Esophagus muscularis mucosa (tissue), 4 donors: ENCODE measurements at regions not wholly inside any gene's neighbourhood (a gene's known extent, or its start where the extent isn't known, plus 50 kb on each side); places are given as distances from the start of the nearest gene placed in this dataset.

Source experiments
- DNase-seq: peaks from one replicate; pipeline ENCODE4 v3.0.0-alpha.2; 2017; ENCODE audit errors: extremely low spot score
- H3K27ac ChIP-seq, 4 donors: fragments of 200-600 bp; sonication (generic); replicated peaks in 1 of 4; 1 replicate in 3 of 4; 2 replicates in 1 of 4; pipeline ENCODE4 v1.5.1; 2016 to 2019; ENCODE audit warnings: mild to moderate bottlenecking in 1 of 4
- H3K27me3 ChIP-seq, 4 donors: fragments of 200-600 bp; sonication (generic); one replicate each; pipeline versions ENCODE4 v1.5.1 to v1.6.0; 2016 to 2019
- H3K36me3 ChIP-seq, 4 donors: fragments of 200-600 bp; sonication (generic); one replicate each; pipeline ENCODE4 v1.5.1; 2016 to 2019
- H3K4me1 ChIP-seq, 4 donors: fragments of 200-600 bp; sonication (generic); one replicate each; pipeline ENCODE4 v1.5.1; 2016 to 2019
- H3K4me3 ChIP-seq, 4 donors: fragments of 200-600 bp; sonication (generic); 1 replicate in 2 of 4; 2 replicates in 2 of 4; pipeline ENCODE4 v1.5.1; 2016 to 2019; ENCODE audit warnings: mild to moderate bottlenecking in 4 of 4, moderate library complexity in 1 of 4
- H3K9me3 ChIP-seq, 4 donors: fragments of 200-600 bp; sonication (generic); 1 replicate in 3 of 4; 2 replicates in 1 of 4; pipeline ENCODE4 v1.5.1; 2016 to 2019
- CTCF ChIP-seq, 3 experiments: fragments of 200-600 bp in 2 of 3; fragments of 450-650 bp in 1 of 3; sonication (generic) in 2 of 3; IDR thresholded peaks; one replicate each; pipeline ENCODE4 v1.5.1; 2017 to 2019; ENCODE audit warnings: antibody characterized with exemption in 3 of 3, mild to moderate bottlenecking in 2 of 3, moderate library complexity in 1 of 3
- EP300 ChIP-seq: sonication (generic); formaldehyde crosslinking; IDR thresholded peaks from one replicate; pipeline ENCODE4 v1.6.1; 2017; ENCODE audit warnings: antibody characterized with exemption
- POLR2A ChIP-seq: fragments of 450-650 bp; IDR thresholded peaks from one replicate; pipeline ENCODE4 v1.6.1; 2017; ENCODE audit warnings: antibody characterized with exemption, moderate library complexity, mild to moderate bottlenecking, low read depth
- POLR2AphosphoS5 ChIP-seq, 2 donors: sonication (generic); formaldehyde crosslinking; IDR thresholded peaks; one replicate each; pipeline ENCODE4 v1.6.1; 2017; ENCODE audit warnings: antibody characterized with exemption in 2 of 2
- WGBS: methylation state at CpG from one replicate; pipeline ENCODE4 v1.1.5; 2018; 5-methylcytosine and 5-hydroxymethylcytosine counted together
- intact Hi-C: fragments of 100-400 bp; cut with DNase I; formaldehyde crosslinking; loops from one replicate; pipeline ENCODE4 v1.15.1; 2023

- Histone ChIP-seq H3K9me3 (no peaks in the 10 kb centered on the region), H3K4me1 (no peaks in the 10 kb centered on the region), H3K27ac (no peak overlapping the region), H3K36me3 (no peaks in the 10 kb centered on the region), H3K4me3 (no peak overlapping the region), H3K27me3 (no peaks in the 10 kb centered on the region)
- WGBS, result 96% methylated on average over 2 of the region's 2 CpGs
- TF ChIP-seq POLR2A (no peak), EP300 (no peak), CTCF (IDR thresholded peaks at IDR 0.05) (no peak), POLR2AphosphoS5 (IDR thresholded peaks at IDR 0.05) (no peak)
- no peak for DNase-seq
- intact Hi-C loops, result no loop called here
Observed at GRCh38 chr2:209323738-209324137, 100.1 kb upstream of the MAP2 start.

DNA sequence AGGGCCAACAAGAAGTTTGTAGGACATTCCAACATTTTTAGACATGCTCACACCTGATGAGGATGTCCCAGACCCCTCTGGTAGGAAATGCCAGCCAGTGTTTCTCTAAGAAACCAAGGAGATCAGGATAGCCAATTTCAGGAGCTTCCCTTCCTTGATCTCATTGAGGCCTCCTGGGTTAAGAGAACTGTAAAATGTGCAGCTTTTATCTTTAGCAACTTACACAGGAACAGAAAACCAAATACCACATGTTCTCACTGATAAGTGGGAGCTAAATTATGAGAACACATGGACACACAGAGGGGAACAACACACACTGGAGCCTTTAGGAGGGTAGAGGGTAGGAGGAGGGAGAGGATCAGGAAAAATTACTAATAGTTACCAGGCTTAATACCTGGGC lies 99.6 kb upstream of the MAP2 start:
- no peak for DNase-seq
- Histone ChIP-seq H3K4me3 (no peak overlapping the region), H3K4me1 (no peaks in the 10 kb centered on the region), H3K36me3 (no peaks in the 10 kb centered on the region), H3K9me3 (no peaks in the 10 kb centered on the region), H3K27ac (no peak overlapping the region), H3K27me3 (no peaks in the 10 kb centered on the region)
- intact Hi-C loops, result no loop called here
- TF ChIP-seq EP300 (no peak), CTCF (IDR thresholded peaks at IDR 0.05) (no peak), POLR2A (no peak), POLR2AphosphoS5 (IDR thresholded peaks at IDR 0.05) (no peak)

DNA sequence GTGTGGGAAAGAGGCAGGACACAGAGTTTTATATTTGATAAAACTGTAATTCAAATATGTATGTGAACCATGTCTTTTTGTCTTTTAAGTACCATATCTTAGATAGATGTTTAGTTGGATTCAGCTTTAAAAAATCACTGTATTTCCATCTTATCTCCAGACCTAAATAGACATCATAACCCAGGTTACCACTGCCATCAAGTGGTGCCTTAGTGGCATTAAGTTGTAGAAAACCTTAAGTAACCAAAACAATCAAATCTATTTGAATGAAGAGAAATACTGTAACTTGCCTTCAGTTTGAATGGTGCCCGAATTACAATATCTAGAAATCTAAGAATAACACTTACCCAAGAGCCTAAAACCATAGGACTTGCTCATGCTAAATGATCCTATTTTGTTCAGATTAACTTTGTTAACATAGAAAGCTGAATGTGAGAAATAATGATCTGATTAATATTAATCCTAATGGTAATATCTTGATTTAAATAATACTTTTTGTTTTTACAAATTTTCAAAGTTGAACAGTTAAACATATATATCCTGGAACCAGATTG lies 92.5 kb upstream of the MAP2 start:
- Histone ChIP-seq H3K27me3 (no peaks in the 10 kb centered on the region), H3K36me3 (no peaks in the 10 kb centered on the region), H3K9me3 (no peaks in the 10 kb centered on the region), H3K4me1 (peaks cover 3 to 6% (median 5%) of the 10 kb centered on the region in 4 donors), H3K27ac (no peak overlapping the region), H3K4me3 (no peak overlapping the region)
- no peak for DNase-seq
- intact Hi-C loops, result no loop called here
- 44% methylated on average over 1 of the region's 1 CpG for WGBS
- TF ChIP-seq POLR2A, result no peak
- no peak for TF ChIP-seq EP300
- no peak for TF ChIP-seq CTCF (IDR thresholded peaks at IDR 0.05)

- no peak overlapping the region for H3K4me3 ChIP-seq
- H3K36me3 ChIP-seq, result no peaks in the 10 kb centered on the region
- H3K27ac ChIP-seq, result no peak overlapping the region
- intact Hi-C loops, result loop anchor here (2.0 to 5.0 kb wide), 2 partner anchors 90 to 243 kb away; partner anchors contain the start of gene MAP2
- DNase-seq, result no peak
- WGBS, result 11% methylated on average over 7 of the region's 7 CpGs
- TF ChIP-seq CTCF (IDR thresholded peaks at IDR 0.05) (peak; percentile 76 to 84 (median 82)), POLR2AphosphoS5 (IDR thresholded peaks at IDR 0.05) (no peak), EP300 (no peak)
- H3K27me3 ChIP-seq, result no peaks in the 10 kb centered on the region
- peaks cover 3 to 6% (median 5%) of the 10 kb centered on the region in 4 donors for H3K4me1 ChIP-seq
- no peaks in the 10 kb centered on the region for H3K9me3 ChIP-seq
Observed at GRCh38 chr2:209334188-209335017, 89.4 kb upstream of the MAP2 start.
